ENCODE measurements at regions not wholly inside any gene's neighbourhood (a gene's known extent, or its start where the extent isn't known, plus 50 kb on each side); places are given as distances from the start of the nearest gene placed in this dataset.

DNA sequence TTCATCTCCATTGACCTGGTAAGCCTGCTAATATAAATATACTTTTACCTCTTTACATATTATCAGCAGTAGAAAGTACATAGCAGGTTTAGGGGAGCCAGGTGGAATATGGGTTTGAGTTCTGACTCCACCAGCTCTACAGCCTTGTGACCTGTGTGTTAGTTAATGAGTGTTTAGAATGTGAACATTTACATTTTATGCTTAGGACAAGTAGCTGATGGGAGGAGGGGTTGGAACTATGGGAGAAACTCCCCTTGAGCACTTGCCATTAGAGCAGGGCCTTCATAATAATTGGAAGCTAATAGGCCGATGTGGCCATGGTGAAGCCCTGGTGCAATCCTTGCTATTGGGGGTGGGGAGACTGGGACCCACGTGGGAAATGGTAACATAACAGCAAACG, 148.3 kb upstream of the NTRK2 start:
- no peak for TF ChIP-seq POLR2A (IDR thresholded peaks at IDR 0.05; ENCODE audit: low read length)
- no peak for TF ChIP-seq BHLHE40 (IDR thresholded peaks at IDR 0.05; ENCODE audit: low read depth, low read length)
- TF ChIP-seq, protein P1, sequence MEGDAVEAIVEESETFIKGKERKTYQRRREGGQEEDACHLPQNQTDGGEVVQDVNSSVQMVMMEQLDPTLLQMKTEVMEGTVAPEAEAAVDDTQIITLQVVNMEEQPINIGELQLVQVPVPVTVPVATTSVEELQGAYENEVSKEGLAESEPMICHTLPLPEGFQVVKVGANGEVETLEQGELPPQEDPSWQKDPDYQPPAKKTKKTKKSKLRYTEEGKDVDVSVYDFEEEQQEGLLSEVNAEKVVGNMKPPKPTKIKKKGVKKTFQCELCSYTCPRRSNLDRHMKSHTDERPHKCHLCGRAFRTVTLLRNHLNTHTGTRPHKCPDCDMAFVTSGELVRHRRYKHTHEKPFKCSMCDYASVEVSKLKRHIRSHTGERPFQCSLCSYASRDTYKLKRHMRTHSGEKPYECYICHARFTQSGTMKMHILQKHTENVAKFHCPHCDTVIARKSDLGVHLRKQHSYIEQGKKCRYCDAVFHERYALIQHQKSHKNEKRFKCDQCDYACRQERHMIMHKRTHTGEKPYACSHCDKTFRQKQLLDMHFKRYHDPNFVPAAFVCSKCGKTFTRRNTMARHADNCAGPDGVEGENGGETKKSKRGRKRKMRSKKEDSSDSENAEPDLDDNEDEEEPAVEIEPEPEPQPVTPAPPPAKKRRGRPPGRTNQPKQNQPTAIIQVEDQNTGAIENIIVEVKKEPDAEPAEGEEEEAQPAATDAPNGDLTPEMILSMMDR (IDR thresholded peaks at IDR 0.05), result no peak
- TF ChIP-seq TP53 (CRISPR knock-in tag; IDR thresholded peaks at IDR 0.05), result no peak
- TF ChIP-seq, protein P2, sequence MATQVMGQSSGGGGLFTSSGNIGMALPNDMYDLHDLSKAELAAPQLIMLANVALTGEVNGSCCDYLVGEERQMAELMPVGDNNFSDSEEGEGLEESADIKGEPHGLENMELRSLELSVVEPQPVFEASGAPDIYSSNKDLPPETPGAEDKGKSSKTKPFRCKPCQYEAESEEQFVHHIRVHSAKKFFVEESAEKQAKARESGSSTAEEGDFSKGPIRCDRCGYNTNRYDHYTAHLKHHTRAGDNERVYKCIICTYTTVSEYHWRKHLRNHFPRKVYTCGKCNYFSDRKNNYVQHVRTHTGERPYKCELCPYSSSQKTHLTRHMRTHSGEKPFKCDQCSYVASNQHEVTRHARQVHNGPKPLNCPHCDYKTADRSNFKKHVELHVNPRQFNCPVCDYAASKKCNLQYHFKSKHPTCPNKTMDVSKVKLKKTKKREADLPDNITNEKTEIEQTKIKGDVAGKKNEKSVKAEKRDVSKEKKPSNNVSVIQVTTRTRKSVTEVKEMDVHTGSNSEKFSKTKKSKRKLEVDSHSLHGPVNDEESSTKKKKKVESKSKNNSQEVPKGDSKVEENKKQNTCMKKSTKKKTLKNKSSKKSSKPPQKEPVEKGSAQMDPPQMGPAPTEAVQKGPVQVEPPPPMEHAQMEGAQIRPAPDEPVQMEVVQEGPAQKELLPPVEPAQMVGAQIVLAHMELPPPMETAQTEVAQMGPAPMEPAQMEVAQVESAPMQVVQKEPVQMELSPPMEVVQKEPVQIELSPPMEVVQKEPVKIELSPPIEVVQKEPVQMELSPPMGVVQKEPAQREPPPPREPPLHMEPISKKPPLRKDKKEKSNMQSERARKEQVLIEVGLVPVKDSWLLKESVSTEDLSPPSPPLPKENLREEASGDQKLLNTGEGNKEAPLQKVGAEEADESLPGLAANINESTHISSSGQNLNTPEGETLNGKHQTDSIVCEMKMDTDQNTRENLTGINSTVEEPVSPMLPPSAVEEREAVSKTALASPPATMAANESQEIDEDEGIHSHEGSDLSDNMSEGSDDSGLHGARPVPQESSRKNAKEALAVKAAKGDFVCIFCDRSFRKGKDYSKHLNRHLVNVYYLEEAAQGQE (IDR thresholded peaks at IDR 0.05), result no peak
- TF ChIP-seq HOXA7 (CRISPR knock-in tag; IDR thresholded peaks at IDR 0.05), result no peak

Measured in A549 (cell line).